Sigmoid colon (tissue), 4 donors: ENCODE measurements at regions not wholly inside any gene's neighbourhood (a gene's known extent, or its start where the extent isn't known, plus 50 kb on each side); places are given as distances from the start of the nearest gene placed in this dataset.

Experiments
- CTCF ChIP-seq, 4 experiments: fragments of 450-650 bp in 3 of 4; fragments of 200-600 bp in 1 of 4; IDR thresholded peaks; one replicate each; pipeline ENCODE4 v1.5.1; 2016 to 2019; ENCODE audit warnings: antibody characterized with exemption in 4 of 4, mild to moderate bottlenecking in 3 of 4, moderate library complexity in 2 of 4
- EP300 ChIP-seq, 4 donors: sonication (generic); formaldehyde crosslinking; IDR thresholded peaks; one replicate each; pipeline ENCODE4 v1.6.1; 2017; ENCODE audit warnings: antibody characterized with exemption in 4 of 4
- POLR2A ChIP-seq, 2 donors: fragments of 450-650 bp; IDR thresholded peaks; one replicate each; pipeline ENCODE4 v1.6.1; 2016; ENCODE audit warnings: antibody characterized with exemption in 2 of 2, mild to moderate bottlenecking in 2 of 2, moderate library complexity in 2 of 2
- POLR2AphosphoS5 ChIP-seq, 4 donors: sonication (generic); formaldehyde crosslinking; IDR thresholded peaks; one replicate each; pipeline ENCODE4 v1.6.1; 2017; ENCODE audit warnings: antibody characterized with exemption in 4 of 4

GRCh38 chr3:118544458-118544857, 490.2 kb downstream of the IGSF11 start:
- TF ChIP-seq POLR2AphosphoS5 (IDR thresholded peaks at IDR 0.05) (no peak), CTCF (IDR thresholded peaks at IDR 0.05) (no peak), EP300 (IDR thresholded peaks at IDR 0.05) (no peak), POLR2A (IDR thresholded peaks at IDR 0.05) (no peak)
